ENCODE measurements at regions not wholly inside any gene's neighbourhood (a gene's known extent, or its start where the extent isn't known, plus 50 kb on each side); places are given as distances from the start of the nearest gene placed in this dataset.

DNA sequence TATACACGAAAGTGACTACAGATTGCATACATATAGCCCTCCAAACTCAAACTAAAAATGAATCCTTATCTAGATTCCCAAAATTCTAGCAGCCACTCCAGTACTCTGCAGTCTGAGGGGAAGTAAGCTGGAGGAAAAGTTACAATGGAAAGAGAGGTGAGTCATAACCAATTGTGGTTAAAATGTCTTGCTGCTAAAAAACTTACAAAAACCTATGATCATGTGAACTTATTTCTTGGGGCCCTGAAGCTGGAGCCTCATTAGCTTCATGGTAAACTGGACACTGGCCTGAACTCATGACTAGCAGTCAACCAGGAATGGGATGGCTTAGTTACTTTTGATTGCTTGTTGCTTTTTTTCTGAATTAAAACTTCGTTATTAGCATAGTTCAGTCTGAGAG, 175.9 kb downstream of the SLC4A3 start:
- no peaks in the 10 kb centered on the region for H3K4me1 ChIP-seq (ENCODE audit: insufficient read depth, low read length)
- no peak overlapping the region for H3K4me3 ChIP-seq (ENCODE audit: low read length)
- no peaks in the 10 kb centered on the region for H3K36me3 ChIP-seq (ENCODE audit: insufficient read depth, low read length)
- no peaks in the 10 kb centered on the region for H3K9me3 ChIP-seq (ENCODE audit: insufficient read depth, low read depth, low read length)
- H3K27ac ChIP-seq (ENCODE audit: low read depth, low read length), result no peak overlapping the region
- H3K27me3 ChIP-seq (ENCODE audit: insufficient read depth, low read length), result no peaks in the 10 kb centered on the region
- WGBS, result 81% methylated on average over 2 of the region's 2 CpGs
- H3K9ac ChIP-seq (ENCODE audit: low read depth, low read length), result no peak overlapping the region

DNA sequence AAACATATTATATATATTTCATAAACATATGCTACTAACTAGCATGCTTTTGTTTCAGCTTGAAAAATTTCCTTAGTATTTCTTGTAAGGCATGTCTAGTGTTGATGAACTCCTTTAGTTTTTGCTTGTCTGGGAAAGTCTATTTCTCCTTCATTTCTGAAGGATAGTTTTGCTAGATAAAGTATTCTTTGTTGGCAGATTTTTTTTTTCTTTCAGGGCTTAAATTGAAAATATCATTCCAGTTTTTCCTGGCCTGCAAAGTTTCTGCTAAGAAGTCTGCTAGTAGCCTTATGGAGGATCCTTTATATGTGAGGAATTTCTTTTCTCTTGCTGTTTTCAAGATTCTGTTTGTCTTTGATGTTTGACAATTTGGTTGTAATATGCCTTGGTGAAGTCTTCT, 183.5 kb downstream of the SLC4A3 start:
- Histone ChIP-seq H3K36me3 (ENCODE audit: insufficient read depth, low read length) (no peaks in the 10 kb centered on the region), H3K4me3 (ENCODE audit: low read length) (no peak overlapping the region), H3K27me3 (ENCODE audit: insufficient read depth, low read length) (no peaks in the 10 kb centered on the region), H3K9ac (ENCODE audit: low read depth, low read length) (no peak overlapping the region), H3K27ac (ENCODE audit: low read depth, low read length) (no peak overlapping the region), H3K9me3 (ENCODE audit: insufficient read depth, low read depth, low read length) (peaks cover 2% of the 10 kb centered on the region; the same call in 1 of the 2 replicates), H3K4me1 (ENCODE audit: insufficient read depth, low read length) (no peaks in the 10 kb centered on the region)

DNA sequence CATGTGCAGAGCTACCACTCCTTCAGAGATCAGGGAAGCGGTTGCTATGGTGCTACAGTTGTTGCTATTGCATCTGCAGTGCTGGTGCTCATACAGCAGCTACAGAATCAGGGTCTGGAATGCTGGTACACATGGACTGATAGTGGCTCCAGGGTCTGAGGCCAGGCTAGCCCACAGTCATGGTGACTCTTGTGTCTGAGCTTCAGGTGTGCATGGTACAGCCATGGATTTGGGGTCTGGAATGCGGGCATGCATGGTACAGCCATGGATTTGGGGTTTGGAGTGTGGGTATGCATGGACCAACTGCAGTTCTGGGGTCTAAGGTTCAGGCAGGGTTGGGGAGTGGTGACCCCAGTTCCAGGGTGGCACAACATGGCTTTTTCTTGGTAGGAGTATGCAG, 185.2 kb downstream of the SLC4A3 start:
- Histone ChIP-seq H3K27me3 (ENCODE audit: insufficient read depth, low read length) (no peaks in the 10 kb centered on the region), H3K9me3 (ENCODE audit: insufficient read depth, low read depth, low read length) (peaks cover 2% of the 10 kb centered on the region; the same call in 1 of the 2 replicates), H3K27ac (ENCODE audit: low read depth, low read length) (no peak overlapping the region), H3K4me3 (ENCODE audit: low read length) (no peak overlapping the region), H3K36me3 (ENCODE audit: insufficient read depth, low read length) (no peaks in the 10 kb centered on the region), H3K4me1 (ENCODE audit: insufficient read depth, low read length) (no peaks in the 10 kb centered on the region), H3K9ac (ENCODE audit: low read depth, low read length) (no peak overlapping the region)
- 46% methylated on average over 2 of the region's 2 CpGs for WGBS

DNA sequence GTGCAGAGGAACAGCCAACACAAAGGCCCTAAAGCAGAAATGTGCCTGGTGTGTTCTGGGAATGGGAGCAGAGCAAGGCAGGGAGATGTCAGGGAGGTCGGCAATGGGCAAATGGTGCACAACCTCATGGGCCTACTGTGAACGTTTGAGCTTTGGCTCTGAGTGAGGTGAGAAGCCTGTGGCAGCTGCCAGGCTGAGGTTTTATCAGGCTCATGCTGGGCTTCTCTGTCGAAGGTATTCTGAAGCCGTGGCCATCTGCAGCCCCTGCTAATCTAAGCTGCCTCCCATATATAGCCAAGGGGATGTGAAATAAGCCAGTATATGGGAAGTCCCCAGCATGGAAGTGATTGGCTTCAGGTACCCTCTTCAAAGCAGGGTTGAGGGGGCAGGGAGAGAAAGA, 193.3 kb downstream of the SLC4A3 start:
- H3K9me3 ChIP-seq (ENCODE audit: insufficient read depth, low read depth, low read length), result peaks cover 12% of the 10 kb centered on the region
- 76% methylated on average over 4 of the region's 4 CpGs for WGBS
- H3K4me3 ChIP-seq (ENCODE audit: low read length), result no peak overlapping the region
- H3K27me3 ChIP-seq (ENCODE audit: insufficient read depth, low read length), result no peaks in the 10 kb centered on the region
- no peaks in the 10 kb centered on the region for H3K4me1 ChIP-seq (ENCODE audit: insufficient read depth, low read length)
- H3K27ac ChIP-seq (ENCODE audit: low read depth, low read length), result no peak overlapping the region
- H3K36me3 ChIP-seq (ENCODE audit: insufficient read depth, low read length), result no peaks in the 10 kb centered on the region
- H3K9ac ChIP-seq (ENCODE audit: low read depth, low read length), result no peak overlapping the region

DNA sequence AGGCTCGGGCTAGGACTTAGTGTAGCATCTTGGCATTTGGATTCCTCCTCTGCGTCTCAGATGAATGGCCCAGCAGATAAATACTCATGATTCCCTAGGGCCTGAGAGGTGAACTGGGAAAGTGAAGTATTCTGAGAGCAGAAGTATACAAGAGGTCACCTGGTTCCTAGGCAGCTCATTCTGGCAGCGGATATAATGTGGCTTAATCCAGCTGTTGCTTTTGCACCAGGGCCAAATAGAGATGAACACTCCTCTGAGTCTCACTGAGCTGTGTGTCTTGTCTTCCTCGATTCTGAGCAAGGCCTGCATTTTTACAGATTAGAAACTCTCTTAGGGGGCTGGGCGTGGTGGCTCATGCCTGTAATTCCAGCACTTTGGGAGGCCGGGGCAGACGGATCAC, 196.1 kb downstream of the SLC4A3 start:
- H3K4me1 ChIP-seq (ENCODE audit: insufficient read depth, low read length), result no peaks in the 10 kb centered on the region
- H3K9me3 ChIP-seq (ENCODE audit: insufficient read depth, low read depth, low read length), result peaks cover 12% of the 10 kb centered on the region
- H3K4me3 ChIP-seq (ENCODE audit: low read length), result no peak overlapping the region
- H3K9ac ChIP-seq (ENCODE audit: low read depth, low read length), result no peak overlapping the region
- no peaks in the 10 kb centered on the region for H3K36me3 ChIP-seq (ENCODE audit: insufficient read depth, low read length)
- WGBS, result 94% methylated on average over 7 of the region's 7 CpGs
- no peaks in the 10 kb centered on the region for H3K27me3 ChIP-seq (ENCODE audit: insufficient read depth, low read length)
- H3K27ac ChIP-seq (ENCODE audit: low read depth, low read length), result no peak overlapping the region

DNA sequence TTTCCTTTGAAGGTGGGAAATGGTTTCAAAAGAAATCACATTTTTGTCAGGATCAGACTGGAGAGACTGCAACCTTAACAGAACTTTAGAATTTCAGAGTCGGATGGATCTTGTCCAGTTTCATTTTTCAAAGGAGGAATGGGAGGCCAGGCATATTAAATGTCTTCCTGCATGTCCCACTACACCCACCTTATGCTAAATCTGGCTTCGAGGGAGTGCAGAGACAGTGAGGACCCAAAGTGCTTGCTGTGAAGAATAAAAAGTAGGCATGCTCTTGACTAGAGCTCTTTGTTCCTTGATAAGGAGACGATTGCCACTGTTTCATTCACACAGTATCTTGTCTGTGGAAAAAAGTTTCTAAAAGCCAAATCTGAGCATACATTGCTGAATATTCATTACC, 197.6 kb downstream of the SLC4A3 start:
- peaks cover 3% of the 10 kb centered on the region; the same call in 1 of the 2 replicates for H3K9me3 ChIP-seq (ENCODE audit: insufficient read depth, low read depth, low read length)
- no peak overlapping the region for H3K27ac ChIP-seq (ENCODE audit: low read depth, low read length)
- 72% methylated on average over 3 of the region's 3 CpGs for WGBS

DNA sequence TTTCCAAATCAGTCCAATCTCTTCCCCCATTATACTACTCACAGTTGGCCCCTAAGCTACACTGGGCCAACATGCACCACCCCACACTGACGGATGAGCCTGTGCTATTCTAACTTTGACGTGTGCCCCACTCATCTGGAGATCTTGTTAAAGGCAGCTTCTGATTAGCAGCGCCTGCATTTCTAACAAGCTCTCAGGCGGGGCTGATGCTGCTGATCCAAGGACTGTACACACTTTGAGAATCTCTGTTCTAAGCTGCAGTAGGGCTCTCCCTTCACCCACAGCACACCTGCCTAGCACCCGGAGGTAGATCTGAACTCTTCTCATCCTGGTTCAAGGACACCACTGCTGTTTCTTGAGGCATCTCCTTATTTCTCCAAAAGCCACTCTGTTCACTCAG, 200.7 kb downstream of the SLC4A3 start:
- Histone ChIP-seq H3K4me3 (ENCODE audit: low read length) (no peak overlapping the region), H3K4me1 (ENCODE audit: insufficient read depth, low read length) (no peaks in the 10 kb centered on the region), H3K36me3 (ENCODE audit: insufficient read depth, low read length) (no peaks in the 10 kb centered on the region), H3K9me3 (ENCODE audit: insufficient read depth, low read depth, low read length) (no peaks in the 10 kb centered on the region), H3K27me3 (ENCODE audit: insufficient read depth, low read length) (no peaks in the 10 kb centered on the region), H3K9ac (ENCODE audit: low read depth, low read length) (no peak overlapping the region), H3K27ac (ENCODE audit: low read depth, low read length) (no peak overlapping the region)
- WGBS, result 89% methylated on average over 5 of the region's 5 CpGs

More for the DNA sequence above, 197.6 kb downstream of the SLC4A3 start:
- Histone ChIP-seq H3K9ac (ENCODE audit: low read depth, low read length) (no peak overlapping the region), H3K4me1 (ENCODE audit: insufficient read depth, low read length) (no peaks in the 10 kb centered on the region), H3K27me3 (ENCODE audit: insufficient read depth, low read length) (no peaks in the 10 kb centered on the region), H3K36me3 (ENCODE audit: insufficient read depth, low read length) (no peaks in the 10 kb centered on the region), H3K4me3 (ENCODE audit: low read length) (no peak overlapping the region)

DNA sequence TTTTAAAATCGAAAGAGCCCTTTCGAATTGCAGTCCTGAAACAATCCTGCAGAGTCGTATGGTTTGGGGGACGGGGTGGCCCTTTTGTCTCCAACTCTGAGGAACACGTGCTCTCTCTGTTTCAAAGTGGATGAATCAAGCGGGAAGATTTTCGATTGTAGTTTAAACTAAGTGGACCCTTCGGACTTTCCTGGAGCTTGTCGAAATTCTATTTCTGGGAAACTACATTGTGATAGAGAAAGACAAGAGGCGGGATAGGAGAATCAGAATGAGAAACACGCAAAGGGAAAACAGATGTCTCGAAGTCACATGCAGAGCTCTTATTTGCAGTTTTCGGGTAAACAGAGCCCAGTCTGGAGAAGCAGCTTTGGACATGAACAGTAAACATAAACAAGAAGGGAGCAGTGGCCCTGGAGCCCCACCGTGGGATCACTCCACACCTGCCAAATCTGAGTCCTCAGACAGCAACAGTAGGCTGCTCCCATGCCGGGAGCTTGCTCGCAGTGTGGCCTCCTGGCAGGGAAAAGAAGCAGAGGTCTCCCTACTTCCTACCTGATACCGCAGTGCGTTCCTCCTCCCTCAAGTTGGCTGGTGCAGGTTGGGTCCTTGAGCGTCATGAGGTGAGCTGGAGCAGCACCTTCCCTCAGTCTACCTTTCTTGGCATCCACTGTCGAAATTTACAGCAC, 202.4 kb downstream of the SLC4A3 start:
- Histone ChIP-seq H3K27me3 (ENCODE audit: insufficient read depth, low read length) (no peaks in the 10 kb centered on the region), H3K36me3 (ENCODE audit: insufficient read depth, low read length) (no peaks in the 10 kb centered on the region), H3K4me3 (ENCODE audit: low read length) (no peak overlapping the region), H3K9ac (ENCODE audit: low read depth, low read length) (no peak overlapping the region), H3K27ac (ENCODE audit: low read depth, low read length) (no peak overlapping the region), H3K9me3 (ENCODE audit: insufficient read depth, low read depth, low read length) (no peaks in the 10 kb centered on the region), H3K4me1 (ENCODE audit: insufficient read depth, low read length) (no peaks in the 10 kb centered on the region)
- WGBS, result 91% methylated on average over 20 of the region's 20 CpGs

DNA sequence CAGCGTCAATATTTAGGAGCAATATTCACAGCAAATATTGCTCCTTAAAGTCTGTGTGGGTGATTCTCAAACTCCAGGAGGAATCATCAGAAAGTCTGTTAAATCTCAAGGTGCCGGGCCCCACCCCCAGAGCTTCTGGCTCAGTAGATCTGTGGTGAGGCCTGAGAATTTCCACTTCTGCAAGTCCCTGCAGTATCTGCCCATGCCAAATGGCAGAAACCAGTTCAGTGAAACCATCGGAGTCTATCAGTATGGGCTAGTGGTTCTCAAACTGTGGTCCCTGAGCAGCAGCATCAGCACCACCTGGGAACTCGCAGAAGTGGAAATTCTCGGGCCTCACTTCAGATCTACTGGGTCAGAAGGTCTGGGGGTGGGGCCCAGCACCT, 202.9 kb downstream of the SLC4A3 start:
- H3K9ac ChIP-seq (ENCODE audit: low read depth, low read length), result no peak overlapping the region
- no peaks in the 10 kb centered on the region for H3K27me3 ChIP-seq (ENCODE audit: insufficient read depth, low read length)
- 94% methylated on average over 5 of the region's 5 CpGs for WGBS

DNA sequence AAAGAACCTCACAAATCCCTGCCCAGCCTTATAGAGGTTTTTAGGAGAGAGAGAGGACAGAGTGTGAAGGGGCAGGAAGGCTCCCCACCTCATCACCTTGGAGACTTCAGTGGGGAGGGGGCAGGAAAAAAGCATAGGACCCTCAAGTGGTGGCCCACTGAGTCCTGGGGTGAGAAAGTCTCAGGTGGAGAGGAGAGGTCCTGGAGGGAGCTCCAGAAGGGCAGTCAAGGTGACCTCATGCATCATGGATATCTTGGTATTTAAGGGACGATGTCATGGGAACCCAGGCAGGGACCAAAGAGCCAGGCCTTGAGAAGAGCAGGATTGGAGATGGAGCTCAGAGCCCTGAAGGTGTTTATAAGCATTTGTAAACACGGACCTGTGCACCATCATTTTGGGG, 204.5 kb downstream of the SLC4A3 start:
- Histone ChIP-seq H3K9me3 (ENCODE audit: insufficient read depth, low read depth, low read length) (no peaks in the 10 kb centered on the region), H3K27ac (ENCODE audit: low read depth, low read length) (no peak overlapping the region), H3K27me3 (ENCODE audit: insufficient read depth, low read length) (no peaks in the 10 kb centered on the region), H3K4me1 (ENCODE audit: insufficient read depth, low read length) (no peaks in the 10 kb centered on the region), H3K4me3 (ENCODE audit: low read length) (no peak overlapping the region), H3K36me3 (ENCODE audit: insufficient read depth, low read length) (no peaks in the 10 kb centered on the region), H3K9ac (ENCODE audit: low read depth, low read length) (no peak overlapping the region)
- whole genome bisulfite sequencing, result 87% methylated on average over 2 of the region's 2 CpGs

More for the DNA sequence above, 202.9 kb downstream of the SLC4A3 start:
- no peaks in the 10 kb centered on the region for H3K9me3 ChIP-seq (ENCODE audit: insufficient read depth, low read depth, low read length)
- no peak overlapping the region for H3K27ac ChIP-seq (ENCODE audit: low read depth, low read length)
- no peaks in the 10 kb centered on the region for H3K36me3 ChIP-seq (ENCODE audit: insufficient read depth, low read length)
- H3K4me3 ChIP-seq (ENCODE audit: low read length), result no peak overlapping the region
- H3K4me1 ChIP-seq (ENCODE audit: insufficient read depth, low read length), result no peaks in the 10 kb centered on the region

DNA sequence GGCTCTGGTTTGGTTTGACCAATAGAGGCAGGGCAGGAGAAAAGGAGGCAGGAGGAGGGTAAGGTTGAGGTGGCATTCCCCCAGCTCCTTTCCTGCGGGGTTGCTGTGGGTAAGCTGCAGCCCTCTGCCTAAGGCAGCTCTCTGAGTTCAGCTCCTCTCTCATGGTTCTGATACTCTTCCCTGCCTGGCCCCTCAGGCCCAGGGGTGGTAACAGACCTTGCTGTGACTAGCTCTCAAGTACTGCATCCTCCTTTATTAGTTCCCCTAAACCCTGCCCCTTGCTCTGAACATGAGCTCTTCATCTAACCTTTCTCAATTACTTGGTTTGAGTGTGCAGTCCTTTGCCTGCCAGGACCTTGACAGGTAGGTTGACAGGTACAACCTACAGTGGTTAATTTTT, 205.5 kb downstream of the SLC4A3 start:
- Histone ChIP-seq H3K4me3 (ENCODE audit: low read length) (no peak overlapping the region), H3K4me1 (ENCODE audit: insufficient read depth, low read length) (no peaks in the 10 kb centered on the region), H3K9ac (ENCODE audit: low read depth, low read length) (no peak overlapping the region), H3K27ac (ENCODE audit: low read depth, low read length) (no peak overlapping the region), H3K27me3 (ENCODE audit: insufficient read depth, low read length) (no peaks in the 10 kb centered on the region), H3K9me3 (ENCODE audit: insufficient read depth, low read depth, low read length) (no peaks in the 10 kb centered on the region), H3K36me3 (ENCODE audit: insufficient read depth, low read length) (no peaks in the 10 kb centered on the region)
- 90% methylated on average over 1 of the region's 1 CpG for WGBS

DNA sequence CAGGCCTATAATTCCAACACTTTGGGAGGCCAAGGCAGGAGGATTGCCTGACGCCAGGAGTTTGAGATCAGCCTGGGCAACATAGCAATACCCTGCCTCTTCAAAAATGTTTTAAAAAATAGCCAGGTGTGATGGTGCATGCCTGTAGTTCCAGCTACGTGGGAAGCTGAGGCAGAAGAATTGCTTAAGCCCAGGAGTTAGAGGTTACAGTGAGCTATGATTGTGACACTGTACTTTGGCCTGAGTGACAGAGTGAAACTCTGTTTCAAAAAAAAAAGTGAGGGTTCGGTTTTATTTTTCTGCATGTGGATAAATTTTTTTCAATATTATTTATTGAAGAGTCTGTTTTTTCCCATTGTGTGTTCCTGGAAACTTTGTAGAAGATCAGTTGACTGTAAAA, 208.1 kb downstream of the SLC4A3 start:
- no peaks in the 10 kb centered on the region for H3K36me3 ChIP-seq (ENCODE audit: insufficient read depth, low read length)
- no peak overlapping the region for H3K4me3 ChIP-seq (ENCODE audit: low read length)
- H3K9ac ChIP-seq (ENCODE audit: low read depth, low read length), result no peak overlapping the region
- 87% methylated on average over 3 of the region's 3 CpGs for WGBS
- H3K27me3 ChIP-seq (ENCODE audit: insufficient read depth, low read length), result no peaks in the 10 kb centered on the region
- H3K4me1 ChIP-seq (ENCODE audit: insufficient read depth, low read length), result no peaks in the 10 kb centered on the region
- H3K9me3 ChIP-seq (ENCODE audit: insufficient read depth, low read depth, low read length), result no peaks in the 10 kb centered on the region
- H3K27ac ChIP-seq (ENCODE audit: low read depth, low read length), result no peak overlapping the region
